ENCODE measurements at regions not wholly inside any gene's neighbourhood (a gene's known extent, or its start where the extent isn't known, plus 50 kb on each side); places are given as distances from the start of the nearest gene placed in this dataset.

DNA sequence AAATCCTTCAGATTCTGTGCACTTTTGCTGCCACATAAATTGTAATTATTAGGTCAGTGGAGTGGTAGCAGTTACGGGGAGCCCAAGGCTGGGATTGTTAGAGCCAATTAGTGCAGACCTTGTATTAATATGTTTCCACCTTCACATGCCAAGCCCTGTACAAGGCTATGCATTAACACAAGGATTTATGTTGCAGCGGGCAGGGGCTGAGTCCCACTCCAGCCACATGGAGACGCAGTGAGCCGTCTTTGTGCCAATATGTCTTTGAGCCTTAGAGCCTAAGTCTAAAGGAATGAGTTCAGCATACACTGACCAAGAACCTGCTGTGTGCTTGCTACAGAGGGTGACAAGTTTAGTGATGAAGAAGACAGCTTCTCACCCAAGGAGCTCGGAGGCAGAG, 238.2 kb downstream of the TSN start:
- Histone ChIP-seq H3K4me2 (ENCODE audit: insufficient read depth in 1 of 2, low read depth in 2 of 2, low read length in 2 of 2) (no peak overlapping the region), H2BK5ac (ENCODE audit: low read depth, low read length) (no peak overlapping the region), H2BK15ac (ENCODE audit: low read length) (no peak overlapping the region), H3K79me2 (ENCODE audit: control insufficient read depth in 1 of 2, insufficient read depth in 2 of 2, low read length in 2 of 2) (no peaks in the 10 kb centered on the region), H4K91ac (replicated peaks; ENCODE audit: insufficient read length, low read length) (no peak overlapping the region), H3K4me1 (replicated peaks in 1 of 4; ENCODE audit: control insufficient read depth in 3 of 4, insufficient read depth in 4 of 4, low read length in 3 of 4) (no peaks in the 10 kb centered on the region), H2BK12ac (ENCODE audit: low read depth, low read length) (no peak overlapping the region; the same call in 1 of the 2 replicates), H3K27me3 (replicated peaks in 1 of 4; ENCODE audit: control insufficient read depth in 3 of 4, extremely low read depth in 1 of 4, insufficient read depth in 3 of 4, low read length in 3 of 4) (no peaks in the 10 kb centered on the region), H3K23ac (ENCODE audit: insufficient read length) (no peak overlapping the region), H3K27ac (ENCODE audit: low read depth, low read length) (no peak overlapping the region), H3K4me3 (ENCODE audit: extremely low read depth in 1 of 4, insufficient read depth in 2 of 4, low read depth in 3 of 4, low read length in 4 of 4) (no peak overlapping the region), H2AFZ (ENCODE audit: low read length) (no peak overlapping the region), H3K18ac (ENCODE audit: extremely low read depth, low read length) (no peak overlapping the region), H3K79me1 (ENCODE audit: low read depth, low read length) (no peaks in the 10 kb centered on the region), H4K20me1 (replicated peaks in 1 of 2; ENCODE audit: control insufficient read depth in 1 of 2, insufficient read depth in 2 of 2, low read length in 2 of 2) (no peaks in the 10 kb centered on the region), H2BK120ac (replicated peaks; ENCODE audit: low read depth, low read length) (no peak overlapping the region), H2AK5ac (ENCODE audit: low read depth, low read length) (no peak overlapping the region), H3K56ac (replicated peaks; ENCODE audit: insufficient read length, low read depth, low read length) (no peak overlapping the region), H3K23me2 (ENCODE audit: low read depth, low read length) (no peaks in the 10 kb centered on the region), H3K4ac (replicated peaks; ENCODE audit: insufficient read length, low read depth, low read length) (no peak overlapping the region), H4K5ac (ENCODE audit: insufficient read length, low read depth, low read length) (no peak overlapping the region), H2BK20ac (ENCODE audit: low read length) (no peak overlapping the region), H3K9me3 (ENCODE audit: insufficient read depth in 2 of 2, low read depth in 1 of 2, low read length in 1 of 2) (0 out of 4 replicates have a peak, but pooled peaks cover 0 to 3% of the 10 kb centered on the region in 2 experiments), H3K14ac (ENCODE audit: insufficient read length) (no peak overlapping the region), H3K9ac (replicated peaks in 1 of 4; ENCODE audit: extremely low read depth in 1 of 4, low read depth in 3 of 4, low read length in 3 of 4) (no peak overlapping the region), H4K8ac (ENCODE audit: extremely low read depth, insufficient read depth, low read length) (no peak overlapping the region), H3K36me3 (ENCODE audit: control insufficient read depth in 2 of 4, insufficient read depth in 4 of 4, low read length in 3 of 4) (no peaks in the 10 kb centered on the region)
- ChIA-PET POLR2A (ENCODE audit: partially characterized antibody) (no interaction called here), CTCF (ENCODE audit: partially characterized antibody) (interaction anchor here (0.6 to 2.4 kb wide), 8 partner anchors 9 to 177 kb away, joined by 3 to 8 read pairs (median 4); no protein-coding TSS in a partner anchor)
- no peak for FAIRE-seq
- WGBS, 2 experiments (ENCODE audit: extremely low coverage in 1 of 2, insufficient coverage in 1 of 2, insufficient read length in 1 of 2, insufficient replicate concordance in 2 of 2, low coverage in 1 of 2, low lambda C conversion rate in 2 of 2, missing lambda C conversion rate in 1 of 2): 90% methylated on average over 5 of the region's 5 CpGs; no CpG with 5 or more reads in 1 of the 2 experiments
- no peak for DNase-seq (ENCODE audit: low read depth in 1 of 2, low spot score in 2 of 2)
- TF ChIP-seq ASH2L (IDR thresholded peaks at IDR 0.05; ENCODE audit: low read length) (no peak), NANOG (IDR thresholded peaks at IDR 0.05; ENCODE audit: insufficient read depth, low read depth, low read length, poor library complexity, severe bottlenecking) (no peak), SRF (IDR thresholded peaks at IDR 0.05; ENCODE audit: low read depth, low read length) (no peak), CREB1 (IDR thresholded peaks at IDR 0.05) (no peak), KDM5A (IDR thresholded peaks at IDR 0.05; ENCODE audit: low read length) (no peak), RBBP5 (IDR thresholded peaks at IDR 0.05; ENCODE audit: borderline replicate concordance, low read depth, low read length) (no peak), JUN (IDR thresholded peaks at IDR 0.05; ENCODE audit: low read depth, low read length) (no peak), SIX5 (IDR thresholded peaks at IDR 0.05; ENCODE audit: low read depth, low read length) (no peak), FOSL1 (IDR thresholded peaks at IDR 0.05; ENCODE audit: insufficient read depth, low read depth, low read length) (no peak), BACH1 (IDR thresholded peaks at IDR 0.05; ENCODE audit: low read length) (no peak), NRF1 (IDR thresholded peaks at IDR 0.05; ENCODE audit: low read depth, low read length) (no peak), YY1 (IDR thresholded peaks at IDR 0.05; ENCODE audit: low read depth, low read length) (no peak)
- TF ChIP-seq, protein P1, sequence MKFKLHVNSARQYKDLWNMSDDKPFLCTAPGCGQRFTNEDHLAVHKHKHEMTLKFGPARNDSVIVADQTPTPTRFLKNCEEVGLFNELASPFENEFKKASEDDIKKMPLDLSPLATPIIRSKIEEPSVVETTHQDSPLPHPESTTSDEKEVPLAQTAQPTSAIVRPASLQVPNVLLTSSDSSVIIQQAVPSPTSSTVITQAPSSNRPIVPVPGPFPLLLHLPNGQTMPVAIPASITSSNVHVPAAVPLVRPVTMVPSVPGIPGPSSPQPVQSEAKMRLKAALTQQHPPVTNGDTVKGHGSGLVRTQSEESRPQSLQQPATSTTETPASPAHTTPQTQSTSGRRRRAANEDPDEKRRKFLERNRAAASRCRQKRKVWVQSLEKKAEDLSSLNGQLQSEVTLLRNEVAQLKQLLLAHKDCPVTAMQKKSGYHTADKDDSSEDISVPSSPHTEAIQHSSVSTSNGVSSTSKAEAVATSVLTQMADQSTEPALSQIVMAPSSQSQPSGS (IDR thresholded peaks at IDR 0.05; ENCODE audit: low read length): no peak
- TF ChIP-seq, protein P2, sequence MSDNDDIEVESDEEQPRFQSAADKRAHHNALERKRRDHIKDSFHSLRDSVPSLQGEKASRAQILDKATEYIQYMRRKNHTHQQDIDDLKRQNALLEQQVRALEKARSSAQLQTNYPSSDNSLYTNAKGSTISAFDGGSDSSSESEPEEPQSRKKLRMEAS (IDR thresholded peaks at IDR 0.05): no peak
